Ishikawa (cell line): ENCODE measurements at regions not wholly inside any gene's neighbourhood (a gene's known extent, or its start where the extent isn't known, plus 50 kb on each side); places are given as distances from the start of the nearest gene placed in this dataset.

ENCODE experiments used
- CEBPB ChIP-seq: IDR thresholded peaks from 2 replicates; pipeline ENCODE4 v1.6.1; 2012
- CREB1 ChIP-seq: IDR thresholded peaks from 2 replicates; pipeline ENCODE4 v1.6.1; 2012; ENCODE audit warnings: low read depth
- EGR1 ChIP-seq: IDR thresholded peaks from 2 replicates; pipeline ENCODE4 v1.6.1; 2012
- EP300 ChIP-seq: IDR thresholded peaks from 2 replicates; pipeline ENCODE4 v1.6.1; 2012; ENCODE audit warnings: borderline replicate concordance
- FOXM1 ChIP-seq: IDR thresholded peaks from 2 replicates; pipeline ENCODE4 v1.6.1; 2012; ENCODE audit warnings: low read depth, borderline replicate concordance
- MAX ChIP-seq: IDR thresholded peaks from 2 replicates; pipeline ENCODE4 v1.6.1; 2012
- NFIC ChIP-seq: IDR thresholded peaks from 2 replicates; pipeline ENCODE4 v1.6.1; 2012
- RAD21 ChIP-seq: IDR thresholded peaks from 2 replicates; pipeline ENCODE4 v1.6.1; 2012; ENCODE audit warnings: low read depth
- REST ChIP-seq: IDR thresholded peaks from 2 replicates; pipeline ENCODE4 v1.6.1; 2012; ENCODE audit warnings: low read depth, mild to moderate bottlenecking
- TAF1 ChIP-seq: IDR thresholded peaks from 2 replicates; pipeline ENCODE4 v1.6.1; 2012; ENCODE audit warnings: low read depth, mild to moderate bottlenecking
- TCF12 ChIP-seq: IDR thresholded peaks from 2 replicates; pipeline ENCODE4 v1.6.1; 2012; ENCODE audit warnings: low read depth
- TEAD4 ChIP-seq: IDR thresholded peaks from 2 replicates; pipeline ENCODE4 v1.6.1; 2012
- YY1 ChIP-seq: IDR thresholded peaks from 2 replicates; pipeline ENCODE4 v1.6.1; 2012; ENCODE audit warnings: low read depth
- ZBTB7A ChIP-seq: IDR thresholded peaks from 2 replicates; pipeline ENCODE4 v1.6.1; 2012; ENCODE audit warnings: low read depth
- TF ChIP-seq, protein P1 (sequence below): IDR thresholded peaks from 2 replicates; pipeline ENCODE4 v1.6.1; 2012

- TF ChIP-seq NFIC, result no peak
Measured at GRCh38 chr12:97394657-97395056, 67.9 kb upstream of the RMST start.

GRCh38 chr12:97397008-97397407 is 65.6 kb upstream of the RMST start:
- TF ChIP-seq CREB1, result no peak
- TF ChIP-seq RAD21, result no peak
- no peak for TF ChIP-seq FOXM1
- TF ChIP-seq CEBPB, result no peak
- no peak for TF ChIP-seq TAF1
- TF ChIP-seq, protein P1, sequence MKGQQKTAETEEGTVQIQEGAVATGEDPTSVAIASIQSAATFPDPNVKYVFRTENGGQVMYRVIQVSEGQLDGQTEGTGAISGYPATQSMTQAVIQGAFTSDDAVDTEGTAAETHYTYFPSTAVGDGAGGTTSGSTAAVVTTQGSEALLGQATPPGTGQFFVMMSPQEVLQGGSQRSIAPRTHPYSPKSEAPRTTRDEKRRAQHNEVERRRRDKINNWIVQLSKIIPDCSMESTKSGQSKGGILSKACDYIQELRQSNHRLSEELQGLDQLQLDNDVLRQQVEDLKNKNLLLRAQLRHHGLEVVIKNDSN, result no peak
- TF ChIP-seq EP300, result no peak
- TF ChIP-seq MAX, result no peak
- TF ChIP-seq REST, result no peak
- no peak for TF ChIP-seq NFIC
- TF ChIP-seq YY1, result no peak
- no peak for TF ChIP-seq ZBTB7A
- no peak for TF ChIP-seq TCF12
- no peak for TF ChIP-seq TEAD4
- no peak for TF ChIP-seq EGR1

DNA sequence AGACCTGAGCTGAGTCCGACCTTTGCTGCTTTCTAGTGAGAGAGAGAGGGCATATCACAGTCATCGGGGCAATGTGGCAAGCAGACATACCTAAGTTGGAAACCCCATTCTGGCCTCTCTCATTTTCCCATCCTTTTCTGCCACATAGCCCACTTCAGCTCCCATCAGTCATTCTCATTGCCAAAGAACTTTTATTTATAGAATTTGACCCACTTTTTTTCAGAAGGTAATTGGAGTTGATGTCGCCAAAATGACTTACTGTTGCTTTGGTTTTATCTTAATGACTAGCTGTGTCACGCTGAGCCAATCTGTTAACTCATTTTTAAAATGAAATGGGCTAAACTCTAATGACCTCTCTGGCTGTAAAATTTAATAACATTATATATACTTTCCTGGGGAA is 63.9 kb upstream of the RMST start:
- no peak for TF ChIP-seq EP300
- TF ChIP-seq NFIC, result no peak
- no peak for TF ChIP-seq TAF1
- TF ChIP-seq TEAD4, result no peak
- TF ChIP-seq MAX, result no peak
- TF ChIP-seq ZBTB7A, result no peak
- no peak for TF ChIP-seq FOXM1
- TF ChIP-seq YY1, result no peak
- TF ChIP-seq CREB1, result no peak
- no peak for TF ChIP-seq CEBPB
- no peak for TF ChIP-seq TCF12
- TF ChIP-seq REST, result no peak

GRCh38 chr12:97404093-97404492 is 58.5 kb upstream of the RMST start:
- no peak for TF ChIP-seq ZBTB7A
- no peak for TF ChIP-seq YY1
- TF ChIP-seq EP300, result no peak
- TF ChIP-seq TCF12, result no peak
- no peak for TF ChIP-seq EGR1
- TF ChIP-seq, protein P1, result no peak
- TF ChIP-seq REST, result no peak
- no peak for TF ChIP-seq NFIC
- no peak for TF ChIP-seq CREB1
- TF ChIP-seq CEBPB, result no peak
- no peak for TF ChIP-seq FOXM1
- no peak for TF ChIP-seq TAF1
- no peak for TF ChIP-seq TEAD4

GRCh38 chr12:97404543-97404942 is 58.1 kb upstream of the RMST start:
- TF ChIP-seq REST (no peak), RAD21 (peak; percentile 82)
